Thoracic aorta (tissue), 2 donors: ENCODE measurements at regions not wholly inside any gene's neighbourhood (a gene's known extent, or its start where the extent isn't known, plus 50 kb on each side); places are given as distances from the start of the nearest gene placed in this dataset.

Source experiments
- ATAC-seq: fragments of 150-250 bp; one replicate; pipeline ENCODE4 v1.8.0; 2017; ENCODE audit warnings: low read depth; ENCODE audit not compliant: insufficient number of reproducible peaks, low FRiP score
- DNase-seq: peaks from one replicate; pipeline ENCODE4 v3.0.0-alpha.2; 2020; ENCODE audit warnings: low spot score
- H3K27ac ChIP-seq, 2 donors: fragments of 200-600 bp; sonication (generic); 1 replicate in 1 of 2; 2 replicates in 1 of 2; pipeline ENCODE4 v1.5.1; 2016; ENCODE audit warnings: mild to moderate bottlenecking in 2 of 2, moderate library complexity in 2 of 2
- H3K27me3 ChIP-seq: fragments of 200-600 bp; sonication (generic); replicated peaks from 2 replicates; pipeline ENCODE4 v1.6.0; 2016; ENCODE audit warnings: mild to moderate bottlenecking; ENCODE audit not compliant: insufficient read depth
- H3K36me3 ChIP-seq: fragments of 200-600 bp; sonication (generic); one replicate; pipeline ENCODE4 v1.5.1; 2016
- H3K4me1 ChIP-seq, 2 donors: fragments of 200-600 bp; sonication (generic); 1 replicate in 1 of 2; 2 replicates in 1 of 2; pipeline versions ENCODE4 v1.5.1 to v1.6.0; 2016; ENCODE audit warnings: low read depth in 2 of 2, mild to moderate bottlenecking in 1 of 2; ENCODE audit not compliant: control insufficient read depth in 1 of 2
- H3K4me3 ChIP-seq: fragments of 200-600 bp; sonication (generic); 2 replicates; pipeline ENCODE4 v1.5.1; 2016; ENCODE audit warnings: mild to moderate bottlenecking
- H3K9me3 ChIP-seq: fragments of 200-600 bp; sonication (generic); 2 replicates; pipeline ENCODE4 v1.5.1; 2016
- TF ChIP-seq, protein P1 (sequence below): fragments of 200-600 bp; sonication (generic); IDR thresholded peaks from one replicate; pipeline ENCODE4 v1.5.1; 2019; ENCODE audit warnings: antibody characterized with exemption

DNA sequence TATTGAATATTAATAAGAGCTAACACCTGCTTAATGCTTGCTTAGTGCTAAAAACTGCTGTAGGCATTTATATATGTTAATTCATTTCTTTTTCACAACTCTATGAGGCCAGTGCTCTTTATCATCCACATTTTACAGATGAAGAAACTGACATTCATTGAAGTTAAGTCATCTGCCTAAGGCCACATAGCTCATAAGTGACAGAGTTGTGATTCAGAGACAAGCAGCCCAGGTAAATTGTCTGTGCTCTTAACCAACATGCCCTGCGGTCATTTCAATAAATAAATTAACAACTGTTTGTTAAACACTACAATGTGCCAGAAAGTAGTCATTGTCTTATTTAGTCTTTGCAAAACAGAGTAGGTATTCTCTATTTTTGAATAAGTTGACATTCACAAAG, 1354.4 kb upstream of the C9orf72 start:
- Histone ChIP-seq H3K27me3 (no peaks in the 10 kb centered on the region), H3K4me3 (no peak overlapping the region), H3K36me3 (no peaks in the 10 kb centered on the region), H3K27ac (no peak overlapping the region), H3K9me3 (no peaks in the 10 kb centered on the region), H3K4me1 (no peaks in the 10 kb centered on the region)
- TF ChIP-seq, protein P1, sequence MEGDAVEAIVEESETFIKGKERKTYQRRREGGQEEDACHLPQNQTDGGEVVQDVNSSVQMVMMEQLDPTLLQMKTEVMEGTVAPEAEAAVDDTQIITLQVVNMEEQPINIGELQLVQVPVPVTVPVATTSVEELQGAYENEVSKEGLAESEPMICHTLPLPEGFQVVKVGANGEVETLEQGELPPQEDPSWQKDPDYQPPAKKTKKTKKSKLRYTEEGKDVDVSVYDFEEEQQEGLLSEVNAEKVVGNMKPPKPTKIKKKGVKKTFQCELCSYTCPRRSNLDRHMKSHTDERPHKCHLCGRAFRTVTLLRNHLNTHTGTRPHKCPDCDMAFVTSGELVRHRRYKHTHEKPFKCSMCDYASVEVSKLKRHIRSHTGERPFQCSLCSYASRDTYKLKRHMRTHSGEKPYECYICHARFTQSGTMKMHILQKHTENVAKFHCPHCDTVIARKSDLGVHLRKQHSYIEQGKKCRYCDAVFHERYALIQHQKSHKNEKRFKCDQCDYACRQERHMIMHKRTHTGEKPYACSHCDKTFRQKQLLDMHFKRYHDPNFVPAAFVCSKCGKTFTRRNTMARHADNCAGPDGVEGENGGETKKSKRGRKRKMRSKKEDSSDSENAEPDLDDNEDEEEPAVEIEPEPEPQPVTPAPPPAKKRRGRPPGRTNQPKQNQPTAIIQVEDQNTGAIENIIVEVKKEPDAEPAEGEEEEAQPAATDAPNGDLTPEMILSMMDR: no peak
- DNase-seq (no peak), ATAC-seq (no peak)

DNA sequence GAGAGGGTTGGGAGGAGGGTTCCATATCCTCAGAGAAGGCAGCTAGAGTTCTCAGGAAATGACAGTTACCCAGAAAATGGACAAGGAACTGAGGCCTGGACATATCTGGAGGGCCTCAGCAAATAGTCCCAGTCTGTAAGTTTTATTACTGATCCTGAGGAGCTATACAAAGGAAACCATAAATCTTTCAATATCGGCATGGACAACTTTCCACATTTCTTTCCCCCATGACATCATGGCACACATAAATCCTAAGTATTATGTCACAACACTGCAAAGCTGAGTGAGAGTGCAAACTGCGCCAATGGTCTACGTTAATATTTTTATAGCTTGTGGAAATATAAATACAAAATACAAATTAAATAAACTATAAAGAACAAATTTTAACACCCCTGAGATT, 1356.2 kb upstream of the C9orf72 start:
- no peak overlapping the region for H3K4me3 ChIP-seq
- H3K9me3 ChIP-seq: no peaks in the 10 kb centered on the region
- no peaks in the 10 kb centered on the region for H3K36me3 ChIP-seq
- H3K4me1 ChIP-seq: no peaks in the 10 kb centered on the region
- no peak overlapping the region for H3K27ac ChIP-seq
- ATAC-seq (no peak), DNase-seq (no peak)
- H3K27me3 ChIP-seq: no peaks in the 10 kb centered on the region
- TF ChIP-seq, protein P1: no peak

DNA sequence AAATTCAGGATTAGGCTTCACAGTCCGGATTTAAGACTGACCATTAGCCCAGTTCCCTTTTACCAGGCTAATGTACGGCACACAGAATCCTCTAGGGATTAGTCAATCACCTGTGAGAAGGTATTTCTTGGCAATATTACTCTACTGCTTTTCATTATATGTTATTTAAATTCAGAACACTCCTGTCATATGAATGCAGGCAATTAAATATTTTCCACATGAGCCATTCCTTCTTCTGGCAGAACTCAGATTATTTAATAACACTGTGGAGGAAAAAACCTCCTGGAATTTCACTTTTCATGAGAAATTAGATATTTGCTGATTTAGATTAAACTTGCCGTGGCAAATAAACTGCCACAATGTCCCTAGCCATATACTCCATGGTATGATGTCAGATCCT, 1357.5 kb upstream of the C9orf72 start:
- TF ChIP-seq, protein P1: no peak
- H3K36me3 ChIP-seq: no peaks in the 10 kb centered on the region
- no peaks in the 10 kb centered on the region for H3K27me3 ChIP-seq
- H3K4me3 ChIP-seq: no peak overlapping the region
- no peaks in the 10 kb centered on the region for H3K4me1 ChIP-seq
- H3K9me3 ChIP-seq: no peaks in the 10 kb centered on the region
- no peak for DNase-seq
- ATAC-seq: no peak
- H3K27ac ChIP-seq: no peak overlapping the region

DNA sequence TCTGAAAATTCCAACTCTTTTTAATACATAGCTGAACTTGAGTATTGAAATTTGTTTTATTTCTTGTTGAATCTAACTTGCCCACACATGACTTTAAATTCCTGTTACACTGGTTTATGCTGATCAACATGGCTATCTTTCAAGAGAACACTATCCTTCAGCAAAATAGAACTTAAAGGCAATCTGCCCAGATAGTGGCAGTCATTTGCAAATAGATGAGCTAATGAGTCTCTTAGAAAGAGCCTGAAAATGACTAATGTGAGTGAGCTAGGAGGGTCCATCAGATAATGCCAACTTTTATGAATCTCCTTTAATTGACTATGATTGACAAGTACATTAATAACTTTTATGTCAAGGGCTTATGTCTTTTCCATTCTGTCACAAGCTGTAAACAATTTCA, 1360.8 kb upstream of the C9orf72 start:
- no peak overlapping the region for H3K27ac ChIP-seq
- TF ChIP-seq, protein P1: no peak
- ATAC-seq (no peak), DNase-seq (no peak)
- no peak overlapping the region for H3K4me3 ChIP-seq
- H3K27me3 ChIP-seq: no peaks in the 10 kb centered on the region
- H3K36me3 ChIP-seq: no peaks in the 10 kb centered on the region
- no peaks in the 10 kb centered on the region for H3K4me1 ChIP-seq
- H3K9me3 ChIP-seq: no peaks in the 10 kb centered on the region

DNA sequence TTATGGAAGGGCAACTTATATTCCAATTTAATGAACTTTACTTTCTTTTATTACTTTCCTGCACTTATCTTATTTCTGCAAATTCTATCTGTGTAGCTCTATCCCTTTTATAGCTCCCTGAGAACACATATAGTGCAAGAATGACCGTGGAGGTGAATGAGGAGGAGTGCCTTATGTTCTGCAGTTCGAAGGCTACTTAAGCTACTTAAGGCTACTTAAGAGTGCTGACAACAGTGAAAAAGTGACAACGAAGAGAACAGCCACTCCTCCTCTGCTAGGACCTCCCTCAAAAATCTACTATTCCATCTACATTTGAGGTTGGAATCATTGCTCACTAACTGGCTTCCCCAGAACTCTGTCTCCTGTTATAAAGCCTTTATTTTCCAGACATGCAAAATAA, 1365.7 kb upstream of the C9orf72 start:
- H3K4me1 ChIP-seq: no peaks in the 10 kb centered on the region
- DNase-seq (no peak), ATAC-seq (no peak)
- no peak overlapping the region for H3K4me3 ChIP-seq
- TF ChIP-seq, protein P1: no peak
- no peaks in the 10 kb centered on the region for H3K27me3 ChIP-seq
- no peaks in the 10 kb centered on the region for H3K36me3 ChIP-seq
- no peak overlapping the region for H3K27ac ChIP-seq
- H3K9me3 ChIP-seq: no peaks in the 10 kb centered on the region
